Stimulated activated CD8-positive, alpha-beta memory T cell treated with anti-CD3 and anti-CD28 coated beads, Interleukin-7, amount 100 ng/mL, for 1 hour (primary cell): ENCODE measurements at regions not wholly inside any gene's neighbourhood (a gene's known extent, or its start where the extent isn't known, plus 50 kb on each side); places are given as distances from the start of the nearest gene placed in this dataset.

ENCODE experiments used
- DNase-seq, 2 donors: peaks; one replicate each; pipeline ENCODE4 v3.0.0-alpha.2; 2020; ENCODE audit warnings: low read depth in 2 of 2

DNA sequence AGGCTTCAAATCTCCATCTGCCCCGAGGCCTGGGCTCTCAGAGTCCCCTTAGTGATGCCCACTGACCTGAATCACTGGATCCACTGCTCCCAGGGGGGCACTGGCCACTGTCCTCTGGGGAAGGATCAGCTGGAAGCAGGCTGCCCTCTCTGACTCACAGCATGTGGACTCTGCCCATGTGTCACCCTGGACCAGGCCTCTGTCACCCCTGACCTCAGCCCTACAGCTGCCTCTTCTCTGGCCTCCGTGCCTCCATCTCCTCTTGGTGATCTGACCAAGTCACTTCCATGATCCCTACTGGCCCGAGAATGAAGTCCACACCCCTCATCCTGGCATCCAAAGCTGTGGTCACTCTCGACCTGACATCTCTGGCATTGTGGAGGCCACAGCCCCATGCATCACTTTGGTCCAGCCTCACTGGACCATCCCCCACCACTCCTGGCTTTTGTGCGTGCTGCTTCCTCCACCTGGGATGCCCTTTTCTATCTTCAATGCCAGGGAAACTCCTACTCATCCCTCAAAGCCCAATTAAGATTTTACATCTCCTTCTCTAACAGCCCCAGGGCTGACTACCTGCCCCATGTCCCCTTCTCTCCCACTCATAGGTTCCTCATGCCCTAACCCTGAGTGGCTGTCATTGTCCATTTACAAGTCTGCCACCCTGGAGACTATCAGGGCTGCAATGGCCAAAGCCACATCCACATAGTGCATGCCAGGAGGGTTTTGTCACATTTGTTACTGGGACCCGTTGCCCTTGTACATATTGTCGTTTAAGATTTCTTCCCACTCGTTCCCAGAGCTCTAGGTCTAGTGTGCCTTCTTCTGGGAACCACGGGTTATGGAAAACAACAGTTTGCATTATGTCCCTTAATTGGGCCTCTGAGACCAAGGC is 685.0 kb downstream of the MATN1 start:
- DNase-seq, result no peak

- no peak for DNase-seq
Measured at GRCh38 chr1:30037251-30038118, 685.9 kb downstream of the MATN1 start.

- DNase-seq, result no peak
Measured at GRCh38 chr1:30036666-30037065, 686.7 kb downstream of the MATN1 start.

- DNase-seq, result no peak
Measured at GRCh38 chr1:30036229-30036547, 687.2 kb downstream of the MATN1 start.

GRCh38 chr1:30035522-30036228 is 687.7 kb downstream of the MATN1 start:
- DNase-seq, result no peak

- no peak for DNase-seq
Measured at GRCh38 chr1:30034627-30035521, 688.5 kb downstream of the MATN1 start.

DNA sequence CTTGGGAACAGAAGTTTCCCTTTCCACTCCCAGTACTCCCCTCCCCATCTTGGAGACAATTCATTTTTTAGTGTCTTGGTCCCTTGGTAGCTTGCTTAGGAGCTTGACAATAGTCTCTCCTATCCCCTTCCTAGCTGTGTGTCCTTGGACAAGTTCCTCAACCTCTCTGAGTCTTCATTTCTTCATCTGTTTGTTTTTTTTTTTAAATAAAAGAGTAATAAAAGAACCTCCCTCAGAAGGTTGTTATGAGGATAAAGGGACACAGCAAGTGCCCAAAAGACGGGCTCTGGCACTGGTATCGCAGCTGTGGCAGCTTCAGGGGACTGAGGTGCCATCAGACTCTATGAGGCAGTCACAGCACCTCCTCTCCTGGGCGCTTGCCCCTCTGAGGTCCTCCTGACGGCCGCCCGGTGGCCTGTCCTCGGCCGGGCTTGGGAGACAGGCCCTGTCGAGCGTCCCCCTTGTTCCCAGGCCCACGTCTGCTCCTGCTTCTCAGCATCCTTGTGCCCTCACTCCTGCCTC is 689.2 kb downstream of the MATN1 start:
- DNase-seq, result no peak

DNA sequence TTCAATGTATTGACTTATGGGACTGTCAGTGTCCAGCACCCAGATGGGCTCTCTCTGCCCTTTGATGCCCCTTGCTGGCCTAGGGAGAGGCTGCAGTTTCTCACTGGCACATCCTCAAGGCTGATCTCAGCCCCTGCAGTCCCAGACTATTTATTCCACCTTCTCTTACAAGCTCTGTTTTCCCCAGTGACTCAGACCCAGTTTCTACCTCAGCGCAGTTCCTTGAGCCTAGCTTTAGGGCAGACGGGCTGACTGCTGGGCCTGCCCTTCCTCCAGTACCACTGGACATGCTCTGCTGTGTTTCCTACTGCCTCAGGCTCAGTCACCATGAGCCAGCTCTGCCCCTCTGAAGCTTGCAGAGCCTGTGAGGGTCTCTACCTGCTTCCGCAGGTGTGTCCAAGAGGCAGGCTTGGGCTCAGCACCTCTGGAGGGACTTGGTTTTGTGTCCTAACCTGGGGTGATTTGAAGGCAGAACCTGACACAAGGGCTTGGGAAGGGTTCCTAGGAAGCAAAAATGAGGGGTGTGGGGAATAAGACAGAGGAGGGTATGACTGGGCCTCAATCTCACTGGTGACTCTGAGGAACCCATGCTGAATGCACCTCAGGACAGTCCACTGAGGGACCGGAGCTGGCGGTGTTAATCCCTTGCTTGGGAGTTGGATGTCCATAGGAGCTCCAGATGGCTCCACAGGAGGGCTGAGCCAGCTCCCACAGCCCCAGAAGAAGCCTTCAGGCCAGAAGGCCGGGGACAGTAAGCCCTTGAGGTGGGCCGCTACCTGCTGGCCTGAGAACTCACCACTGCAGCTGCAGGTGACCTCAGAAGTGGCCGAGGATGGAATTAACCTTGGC is 689.9 kb downstream of the MATN1 start:
- DNase-seq, result no peak

DNA sequence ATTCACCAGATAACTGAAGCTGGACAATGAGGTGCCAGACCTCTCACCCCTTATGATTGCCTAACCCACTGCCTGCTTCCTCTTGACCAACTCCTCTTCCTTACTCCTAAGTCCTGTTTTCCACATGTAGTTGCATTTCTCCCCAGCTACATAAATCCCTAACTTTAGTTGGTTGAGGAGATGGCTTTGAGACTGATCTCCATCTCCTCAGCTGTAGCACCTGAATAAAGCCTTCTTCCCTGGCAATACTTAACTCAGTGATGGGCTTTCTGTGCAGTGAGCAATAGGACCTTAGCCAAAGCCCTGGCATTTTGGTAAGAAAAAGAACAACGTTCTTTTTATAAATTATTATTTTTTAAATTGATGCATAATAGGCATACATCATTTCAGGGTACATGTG is 691.1 kb downstream of the MATN1 start:
- no peak for DNase-seq

GRCh38 chr1:30029677-30030076 is 693.7 kb downstream of the MATN1 start:
- no peak for DNase-seq

GRCh38 chr1:30028939-30029338 is 694.4 kb downstream of the MATN1 start:
- no peak for DNase-seq

- no peak for DNase-seq
Measured at GRCh38 chr1:30028283-30028682, 695.1 kb downstream of the MATN1 start.

DNA sequence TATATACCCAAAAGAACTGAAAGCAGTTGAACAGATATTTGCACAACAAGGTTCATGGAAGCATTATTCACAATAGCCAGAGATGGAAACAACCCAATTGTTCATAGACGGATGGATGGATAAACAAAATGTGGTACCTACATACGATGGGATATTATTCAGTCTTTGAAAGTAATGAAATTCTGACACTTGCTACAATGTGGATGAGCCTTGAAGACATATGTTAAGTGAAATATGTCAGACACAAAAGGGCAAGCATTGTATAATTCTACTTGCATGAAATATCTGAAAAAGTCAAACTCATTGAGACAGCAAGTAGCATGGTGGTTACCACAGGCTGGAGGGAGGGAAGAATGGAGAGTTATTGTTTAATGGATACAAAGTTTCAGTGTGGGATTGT is 696.1 kb downstream of the MATN1 start:
- DNase-seq, result no peak

DNA sequence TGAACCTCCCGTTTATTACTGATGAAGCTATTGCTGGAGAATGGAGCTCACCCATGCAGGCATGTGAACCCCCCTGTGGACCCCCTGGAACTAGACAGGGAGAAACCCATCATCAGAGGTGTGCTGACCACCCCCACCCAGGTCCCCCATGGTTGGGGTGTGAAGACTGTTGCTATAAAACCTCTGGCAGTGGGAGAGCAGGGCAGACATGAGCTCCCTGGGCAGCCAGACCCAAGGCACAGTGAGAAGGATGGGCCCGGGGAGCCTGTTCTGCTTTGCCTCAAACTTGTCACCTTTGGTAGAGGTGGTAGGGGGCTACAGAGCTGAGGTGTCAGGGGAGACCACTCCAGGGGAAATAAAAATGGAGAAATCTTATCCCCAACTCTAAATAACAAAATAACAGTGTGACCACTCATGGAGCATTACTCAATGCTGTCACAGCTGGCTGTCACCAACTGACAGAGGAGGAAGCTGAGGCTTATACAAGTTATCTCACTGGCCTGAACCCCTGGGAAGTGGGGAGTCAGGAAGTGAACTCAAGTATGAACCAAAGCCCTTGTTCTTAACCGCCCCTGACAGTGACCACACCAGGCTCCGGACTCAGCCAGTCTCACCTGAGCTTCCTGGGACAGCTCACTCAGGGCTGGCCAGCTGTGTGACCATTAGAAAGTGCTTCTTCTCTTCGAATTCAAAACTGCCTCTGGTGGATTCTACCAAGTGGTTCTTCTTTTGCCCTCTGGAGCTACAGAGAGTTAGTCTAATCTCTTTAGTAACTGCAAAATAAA is 698.8 kb downstream of the MATN1 start:
- DNase-seq, result no peak

DNA sequence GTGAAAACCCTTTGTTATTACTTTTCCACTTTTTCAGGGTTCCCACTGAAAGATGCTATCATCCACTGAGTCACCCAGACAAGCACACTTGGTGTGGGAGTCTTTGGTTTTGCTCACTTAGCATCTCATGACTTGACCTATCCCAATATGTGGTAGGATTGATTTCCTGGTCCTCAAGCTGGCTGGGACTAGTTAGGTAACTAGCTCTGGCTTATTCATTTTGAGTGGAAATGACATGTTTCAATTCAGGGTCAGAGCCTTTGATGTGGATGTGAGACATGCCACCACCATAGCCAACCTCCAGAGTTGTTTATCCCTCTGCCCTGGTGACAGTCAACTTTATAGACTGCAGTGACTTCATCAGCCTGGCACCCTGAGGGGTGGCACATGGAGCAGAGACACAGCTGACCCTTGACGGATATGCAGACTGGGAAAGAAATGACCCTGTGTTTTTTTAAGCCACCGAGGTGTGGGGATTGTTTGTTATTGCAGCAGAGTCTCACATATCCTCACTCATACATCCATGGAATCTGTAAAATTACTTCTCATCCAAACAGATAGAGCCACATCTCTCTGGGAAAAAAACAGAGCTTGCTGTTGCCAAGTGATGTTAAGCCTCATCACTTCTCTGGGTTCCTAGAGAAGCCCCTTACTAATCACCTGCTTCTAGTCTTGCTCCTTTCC is 699.9 kb downstream of the MATN1 start:
- no peak for DNase-seq

DNA sequence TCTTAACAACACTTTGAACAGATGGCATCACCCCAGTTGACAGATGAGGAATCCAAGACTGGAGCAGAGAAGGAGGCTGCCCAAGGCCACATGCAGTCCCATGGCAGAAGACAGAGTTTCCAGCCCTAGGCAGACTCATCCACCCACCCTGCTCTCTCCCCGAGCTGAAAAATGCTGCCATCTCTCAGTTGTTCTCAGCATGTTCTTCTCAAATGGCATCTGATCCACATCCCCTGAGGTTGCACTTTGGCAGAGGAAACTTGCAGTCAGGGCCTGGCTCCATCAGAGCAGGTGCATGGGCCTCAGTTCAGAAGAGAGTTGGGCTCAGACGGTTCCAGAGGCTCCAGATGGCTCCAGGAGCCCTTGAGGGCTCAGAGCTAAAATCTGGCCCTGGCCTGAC is 709.4 kb downstream of the MATN1 start:
- DNase-seq, result no peak

DNA sequence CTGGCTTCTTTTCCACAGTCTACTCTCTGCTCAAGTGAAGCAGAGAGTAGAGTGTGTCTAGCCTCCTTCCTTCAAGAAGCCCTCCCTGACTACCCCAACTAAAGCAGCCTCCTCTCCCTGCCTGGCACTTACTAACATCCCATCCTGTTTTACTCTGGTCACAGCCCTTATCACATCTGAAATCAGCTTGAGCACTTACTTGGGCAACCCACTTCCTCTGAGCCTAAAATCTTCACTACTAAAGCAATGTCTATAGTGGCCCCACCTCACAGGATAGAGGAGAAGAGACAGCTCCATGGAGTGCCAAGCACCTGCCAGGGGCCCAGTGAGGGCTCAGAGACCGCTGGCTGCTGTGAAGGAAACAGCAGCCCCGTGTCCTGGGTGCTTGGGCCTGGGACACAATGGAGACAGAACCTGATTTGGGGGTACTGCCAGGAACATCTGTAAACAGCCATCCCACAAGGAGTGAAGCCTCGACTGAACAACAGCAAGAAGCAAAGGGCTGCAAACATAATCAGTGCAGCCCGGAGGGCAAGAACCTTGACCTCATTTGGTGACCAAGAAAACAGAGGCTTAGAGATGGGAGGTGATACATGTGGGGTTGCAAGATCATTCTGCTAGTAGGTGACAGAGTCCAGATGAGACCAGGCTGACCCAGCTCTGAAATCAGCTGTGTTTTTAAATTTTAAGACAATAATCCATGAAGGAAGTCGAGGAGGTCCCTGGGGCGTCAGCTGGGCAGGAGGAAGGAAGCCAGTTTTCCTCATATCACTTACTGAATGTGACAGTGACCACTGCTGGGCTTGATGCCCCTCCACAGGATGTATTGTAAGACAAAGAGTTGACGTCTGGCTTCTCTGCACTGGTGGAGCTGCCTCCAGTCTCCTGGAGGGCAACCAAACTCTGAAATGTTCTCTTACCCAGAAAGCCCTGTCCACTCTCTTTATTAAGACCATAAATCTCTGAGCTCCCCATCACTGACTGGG is 710.6 kb downstream of the MATN1 start:
- DNase-seq, result no peak

- DNase-seq, result no peak
Measured at GRCh38 chr1:30011970-30012369, 711.4 kb downstream of the MATN1 start.
